GM12878 (cell line): ENCODE measurements at regions not wholly inside any gene's neighbourhood (a gene's known extent, or its start where the extent isn't known, plus 50 kb on each side); places are given as distances from the start of the nearest gene placed in this dataset.

ENCODE experiments used
- CEBPZ ChIP-seq: fragments of 150-350 bp; IDR thresholded peaks from 2 replicates; pipeline ENCODE4 v1.6.1; 2016; ENCODE audit warnings: low read depth, low read length
- MXI1 ChIP-seq: fragments of 150-350 bp; IDR thresholded peaks from 2 replicates; pipeline ENCODE4 v1.6.1; 2011; ENCODE audit warnings: low read depth, mild to moderate bottlenecking, inconsistent platforms, low read length, improper control_type of control experiment
- NKRF ChIP-seq: fragments of 450-650 bp; conservative IDR thresholded peaks from 2 replicates; pipeline ENCODE4 v1.6.1; 2017; ENCODE audit warnings: mild to moderate bottlenecking, moderate library complexity
- SUZ12 ChIP-seq: fragments of 200-600 bp; sonication (generic); IDR thresholded peaks from one replicate; pipeline ENCODE4 v1.6.1; 2018; ENCODE audit warnings: antibody characterized with exemption, mild to moderate bottlenecking; ENCODE audit not compliant: unreplicated experiment
- ZBTB4 ChIP-seq: fragments of 450-650 bp; formaldehyde crosslinking; IDR thresholded peaks from 2 replicates; pipeline ENCODE4 v1.4.0; 2022; ENCODE audit warnings: mild to moderate bottlenecking, moderate library complexity

GRCh38 chrX:116975517-116975916 lies 512.7 kb upstream of the CT83 start (continued):
- TF ChIP-seq CEBPZ (no peak), MXI1 (no peak), SUZ12 (no peak), NKRF (no peak), ZBTB4 (CRISPR knock-in tag) (no peak)
